MM.1S (cell line): ENCODE measurements at regions not wholly inside any gene's neighbourhood (a gene's known extent, or its start where the extent isn't known, plus 50 kb on each side); places are given as distances from the start of the nearest gene placed in this dataset.

Experiments
- EZH2 ChIP-seq: fragments of 300-600 bp; sonication (generic); optimal IDR thresholded peaks from 2 replicates; pipeline ENCODE3; 2017; ENCODE audit warnings: low read depth, mild to moderate bottlenecking, antibody characterized with exemption, low read length, mixed read lengths
- EZH2phosphoT487 ChIP-seq: fragments of 300-600 bp; sonication (generic); IDR thresholded peaks from 2 replicates; pipeline ENCODE4 v1.6.1; 2018; ENCODE audit warnings: antibody characterized with exemption, low read length
- TF ChIP-seq, protein P1 (sequence below): fragments of 300-600 bp; sonication (generic); IDR thresholded peaks from 2 replicates; pipeline ENCODE4 v1.5.1; 2016; ENCODE audit warnings: antibody characterized with exemption, low read length, mixed read lengths

DNA sequence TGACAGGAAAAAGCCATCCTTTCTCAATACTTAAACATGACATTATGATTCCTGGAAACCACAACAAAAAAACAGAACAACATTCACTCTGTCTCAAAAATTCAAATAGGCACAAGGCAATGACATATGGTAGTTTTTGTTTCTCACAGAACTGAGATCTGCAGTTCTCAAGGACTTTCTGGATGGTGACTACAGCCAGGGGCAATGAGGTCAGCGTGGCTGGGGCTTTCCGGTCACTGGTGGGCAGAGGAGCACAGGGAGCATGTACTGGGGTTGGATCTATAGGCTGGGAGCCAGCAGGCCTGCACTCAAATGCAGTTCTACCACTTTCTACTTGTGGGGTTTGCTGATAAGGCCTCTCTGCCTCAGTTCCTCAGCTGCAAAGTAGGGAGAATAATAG, 72.0 kb downstream of the CTAGE1 start:
- TF ChIP-seq EZH2 (no peak), EZH2phosphoT487 (no peak)
- TF ChIP-seq, protein P1, sequence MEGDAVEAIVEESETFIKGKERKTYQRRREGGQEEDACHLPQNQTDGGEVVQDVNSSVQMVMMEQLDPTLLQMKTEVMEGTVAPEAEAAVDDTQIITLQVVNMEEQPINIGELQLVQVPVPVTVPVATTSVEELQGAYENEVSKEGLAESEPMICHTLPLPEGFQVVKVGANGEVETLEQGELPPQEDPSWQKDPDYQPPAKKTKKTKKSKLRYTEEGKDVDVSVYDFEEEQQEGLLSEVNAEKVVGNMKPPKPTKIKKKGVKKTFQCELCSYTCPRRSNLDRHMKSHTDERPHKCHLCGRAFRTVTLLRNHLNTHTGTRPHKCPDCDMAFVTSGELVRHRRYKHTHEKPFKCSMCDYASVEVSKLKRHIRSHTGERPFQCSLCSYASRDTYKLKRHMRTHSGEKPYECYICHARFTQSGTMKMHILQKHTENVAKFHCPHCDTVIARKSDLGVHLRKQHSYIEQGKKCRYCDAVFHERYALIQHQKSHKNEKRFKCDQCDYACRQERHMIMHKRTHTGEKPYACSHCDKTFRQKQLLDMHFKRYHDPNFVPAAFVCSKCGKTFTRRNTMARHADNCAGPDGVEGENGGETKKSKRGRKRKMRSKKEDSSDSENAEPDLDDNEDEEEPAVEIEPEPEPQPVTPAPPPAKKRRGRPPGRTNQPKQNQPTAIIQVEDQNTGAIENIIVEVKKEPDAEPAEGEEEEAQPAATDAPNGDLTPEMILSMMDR: no peak
